ENCODE measurements at regions not wholly inside any gene's neighbourhood (a gene's known extent, or its start where the extent isn't known, plus 50 kb on each side); places are given as distances from the start of the nearest gene placed in this dataset.
A peak's percentile ranks its signal among the peaks of the same experiment; 100 is the strongest.
"Not testable (repeated sequence)": the region's sequence is repeated elsewhere in the genome, so short reads cannot be mapped to it uniquely, and the experiment has no call there.

GRCh38 chrX:12052109-12052508 is 86.2 kb upstream of the FRMPD4 start:
- no peak for DNase-seq (ENCODE audit: low spot score)

- DNase-seq (ENCODE audit: low spot score) = no peak
Observed at GRCh38 chrX:12058087-12058486, 80.2 kb upstream of the FRMPD4 start.

- no peak for DNase-seq (ENCODE audit: low spot score)
Observed at GRCh38 chrX:12060489-12061260, 77.6 kb upstream of the FRMPD4 start.

- DNase-seq (ENCODE audit: low spot score) = peak; percentile 1
Observed at GRCh38 chrX:12065251-12065650, 73.0 kb upstream of the FRMPD4 start.

GRCh38 chrX:12076046-12076445 is 62.2 kb upstream of the FRMPD4 start:
- DNase-seq (ENCODE audit: low spot score) = no peak

GRCh38 chrX:12080265-12080664 is 58.0 kb upstream of the FRMPD4 start:
- peak; percentile 8 for DNase-seq (ENCODE audit: low spot score)

GRCh38 chrX:12082959-12083358 is 55.3 kb upstream of the FRMPD4 start:
- DNase-seq (ENCODE audit: low spot score) = not testable (repeated sequence)

Measured in pons (tissue), 1 donor.